ENCODE measurements at regions not wholly inside any gene's neighbourhood (a gene's known extent, or its start where the extent isn't known, plus 50 kb on each side); places are given as distances from the start of the nearest gene placed in this dataset.

DNA sequence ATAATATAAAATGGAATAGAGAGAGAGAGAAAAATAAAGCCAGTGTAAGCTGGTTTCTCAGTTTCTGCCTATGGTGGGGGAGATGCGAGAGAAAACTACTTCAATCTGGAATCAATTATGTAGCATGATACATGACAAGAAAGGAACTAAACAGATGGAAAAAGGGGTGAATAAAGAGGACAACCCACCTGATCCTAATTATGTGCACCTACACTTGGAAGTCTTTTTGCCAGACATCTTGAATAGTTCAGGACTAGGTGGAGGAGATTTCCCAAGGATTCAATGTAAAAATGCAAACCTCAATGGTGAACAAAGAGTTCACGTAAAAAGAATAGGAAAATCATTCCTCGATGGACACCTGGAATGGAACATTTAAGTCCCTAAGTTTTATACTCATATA is 524.4 kb upstream of the RGMA start:
- no peaks in the 10 kb centered on the region for H3K4me1 ChIP-seq (ENCODE audit: low read length)
- H3K4me2 ChIP-seq (ENCODE audit: low read depth, low read length, poor library complexity, severe bottlenecking) = no peak overlapping the region
- no peaks in the 10 kb centered on the region for H3K27me3 ChIP-seq (ENCODE audit: low read length)
- no peaks in the 10 kb centered on the region for H3K9me3 ChIP-seq (ENCODE audit: low read length)
- H3K27ac ChIP-seq (ENCODE audit: low read length) = no peak overlapping the region
- no peak for DNase-seq
- H3K4me3 ChIP-seq (ENCODE audit: low read length) = no peak overlapping the region
- no peaks in the 10 kb centered on the region for H4K20me1 ChIP-seq (ENCODE audit: insufficient read depth, low read depth, low read length)
- H3K36me3 ChIP-seq (ENCODE audit: insufficient read depth, low read length) = no peaks in the 10 kb centered on the region
- H3K79me2 ChIP-seq (ENCODE audit: low read length) = no peaks in the 10 kb centered on the region
- no peak overlapping the region for H3K9ac ChIP-seq (ENCODE audit: low read length)
- H2AFZ ChIP-seq (ENCODE audit: low read length) = no peak overlapping the region
- H3K9me2 ChIP-seq (replicated peaks; ENCODE audit: insufficient read depth, low read length) = no peaks in the 10 kb centered on the region

DNA sequence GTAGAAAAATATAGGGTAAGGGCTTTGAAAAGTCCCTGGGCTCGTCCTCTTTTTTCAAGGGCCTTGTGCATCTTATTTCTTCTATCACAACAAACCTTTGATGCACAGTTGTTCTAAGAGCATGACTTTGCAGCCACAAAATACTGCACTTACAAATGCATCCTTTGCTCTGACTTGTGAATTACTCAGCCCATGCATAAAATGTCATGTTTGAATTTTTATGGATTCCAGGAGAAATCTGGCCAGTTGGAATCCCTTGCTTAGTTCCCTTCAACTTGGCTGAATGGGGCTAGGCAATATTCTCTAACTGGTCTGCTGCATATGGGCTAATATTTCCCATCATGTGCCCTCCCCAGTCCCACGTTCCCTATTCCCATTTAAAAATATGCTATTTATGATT is 523.9 kb upstream of the RGMA start:
- H3K9ac ChIP-seq (ENCODE audit: low read length) = no peak overlapping the region
- no peak overlapping the region for H2AFZ ChIP-seq (ENCODE audit: low read length)
- no peaks in the 10 kb centered on the region for H3K36me3 ChIP-seq (ENCODE audit: insufficient read depth, low read length)
- no peak for DNase-seq
- no peaks in the 10 kb centered on the region for H3K9me2 ChIP-seq (replicated peaks; ENCODE audit: insufficient read depth, low read length)
- no peak overlapping the region for H3K27ac ChIP-seq (ENCODE audit: low read length)
- H3K9me3 ChIP-seq (ENCODE audit: low read length) = no peaks in the 10 kb centered on the region
- no peaks in the 10 kb centered on the region for H3K27me3 ChIP-seq (ENCODE audit: low read length)
- no peaks in the 10 kb centered on the region for H3K4me1 ChIP-seq (ENCODE audit: low read length)
- no peak overlapping the region for H3K4me2 ChIP-seq (ENCODE audit: low read depth, low read length, poor library complexity, severe bottlenecking)
- no peak overlapping the region for H3K4me3 ChIP-seq (ENCODE audit: low read length)
- no peaks in the 10 kb centered on the region for H4K20me1 ChIP-seq (ENCODE audit: insufficient read depth, low read depth, low read length)
- H3K79me2 ChIP-seq (ENCODE audit: low read length) = no peaks in the 10 kb centered on the region

DNA sequence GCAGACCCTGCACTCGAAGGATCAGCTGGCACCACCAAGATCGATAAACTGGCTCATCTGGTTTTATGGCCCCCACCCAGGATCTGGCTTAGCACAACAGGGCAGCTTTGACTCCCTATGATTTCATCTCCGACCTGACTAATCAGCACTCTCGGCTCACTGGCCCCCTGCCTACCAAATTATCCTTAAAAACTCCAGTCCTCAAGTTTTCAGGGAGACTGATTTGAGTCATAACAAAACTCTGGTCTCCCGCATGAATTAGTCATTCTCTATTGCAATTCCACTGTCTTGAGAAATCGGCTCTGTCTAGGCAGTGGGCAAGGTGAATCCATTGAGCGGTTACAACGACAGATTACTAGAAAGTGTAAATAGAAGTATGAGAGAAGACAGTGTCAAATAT is 521.9 kb upstream of the RGMA start:
- Histone ChIP-seq H3K27me3 (ENCODE audit: low read length) (no peaks in the 10 kb centered on the region), H4K20me1 (ENCODE audit: insufficient read depth, low read depth, low read length) (no peaks in the 10 kb centered on the region), H3K9me2 (replicated peaks; ENCODE audit: insufficient read depth, low read length) (no peaks in the 10 kb centered on the region), H3K27ac (ENCODE audit: low read length) (no peak overlapping the region), H3K4me2 (ENCODE audit: low read depth, low read length, poor library complexity, severe bottlenecking) (no peak overlapping the region), H2AFZ (ENCODE audit: low read length) (no peak overlapping the region), H3K36me3 (ENCODE audit: insufficient read depth, low read length) (no peaks in the 10 kb centered on the region), H3K4me1 (ENCODE audit: low read length) (peaks cover 12% of the 10 kb centered on the region), H3K4me3 (ENCODE audit: low read length) (no peak overlapping the region), H3K79me2 (ENCODE audit: low read length) (no peaks in the 10 kb centered on the region), H3K9ac (ENCODE audit: low read length) (no peak overlapping the region), H3K9me3 (ENCODE audit: low read length) (no peaks in the 10 kb centered on the region)
- DNase-seq = no peak

DNA sequence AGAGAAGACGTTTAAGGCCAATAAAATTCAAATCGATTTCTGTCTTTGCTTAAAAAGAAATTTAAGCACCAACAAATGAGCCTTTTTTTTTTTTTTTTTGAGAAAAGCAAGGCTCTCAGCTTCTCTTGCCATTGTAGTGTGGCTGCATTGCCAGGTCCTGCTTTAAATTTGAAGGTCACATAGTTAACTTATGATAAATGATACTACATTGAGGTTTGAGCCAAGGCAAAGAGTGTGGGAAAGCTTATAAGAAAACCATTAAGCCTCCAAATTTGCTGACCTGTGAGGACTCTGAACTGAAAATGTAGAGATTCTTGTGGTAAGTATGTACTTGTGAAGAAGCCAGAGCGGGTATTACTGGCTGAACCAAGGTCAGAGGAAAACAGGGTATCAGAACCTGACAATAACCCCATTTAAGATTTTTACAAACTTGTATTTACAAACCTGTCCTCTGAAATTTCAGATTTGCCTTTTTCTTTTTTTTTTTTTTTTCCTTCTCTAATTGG is 519.7 kb upstream of the RGMA start:
- DNase-seq = no peak
- Histone ChIP-seq H3K4me2 (ENCODE audit: low read depth, low read length, poor library complexity, severe bottlenecking) (no peak overlapping the region), H3K27ac (ENCODE audit: low read length) (no peak overlapping the region), H3K9ac (ENCODE audit: low read length) (no peak overlapping the region), H3K79me2 (ENCODE audit: low read length) (no peaks in the 10 kb centered on the region), H3K4me3 (ENCODE audit: low read length) (no peak overlapping the region), H3K9me3 (ENCODE audit: low read length) (no peaks in the 10 kb centered on the region), H3K9me2 (replicated peaks; ENCODE audit: insufficient read depth, low read length) (no peaks in the 10 kb centered on the region), H4K20me1 (ENCODE audit: insufficient read depth, low read depth, low read length) (no peaks in the 10 kb centered on the region), H2AFZ (ENCODE audit: low read length) (no peak overlapping the region), H3K36me3 (ENCODE audit: insufficient read depth, low read length) (no peaks in the 10 kb centered on the region), H3K27me3 (ENCODE audit: low read length) (no peaks in the 10 kb centered on the region), H3K4me1 (ENCODE audit: low read length) (peaks cover 12% of the 10 kb centered on the region)

DNA sequence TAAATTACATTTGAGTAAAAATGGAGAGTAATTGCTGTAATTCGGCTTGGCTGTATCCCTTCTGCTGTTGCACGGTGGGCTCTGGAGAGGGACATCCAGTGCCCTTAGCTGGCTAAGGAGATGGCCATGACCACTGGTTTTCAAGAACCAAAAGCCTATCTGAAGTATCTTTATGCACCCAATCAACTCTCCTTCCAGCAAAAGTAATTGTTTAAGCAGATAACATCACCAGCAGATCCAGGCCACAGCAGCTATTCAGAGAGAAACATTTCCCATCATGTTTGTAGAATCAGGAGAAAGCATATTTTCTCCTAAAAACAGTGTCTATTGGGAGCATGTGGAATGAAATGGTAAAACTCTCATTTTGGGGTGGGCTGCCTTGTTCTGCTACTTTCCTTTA is 514.5 kb upstream of the RGMA start:
- no peaks in the 10 kb centered on the region for H3K9me3 ChIP-seq (ENCODE audit: low read length)
- no peaks in the 10 kb centered on the region for H3K79me2 ChIP-seq (ENCODE audit: low read length)
- no peak overlapping the region for H3K4me3 ChIP-seq (ENCODE audit: low read length)
- H3K9me2 ChIP-seq (replicated peaks; ENCODE audit: insufficient read depth, low read length) = no peaks in the 10 kb centered on the region
- no peaks in the 10 kb centered on the region for H4K20me1 ChIP-seq (ENCODE audit: insufficient read depth, low read depth, low read length)
- no peak overlapping the region for H3K4me2 ChIP-seq (ENCODE audit: low read depth, low read length, poor library complexity, severe bottlenecking)
- no peak overlapping the region for H3K9ac ChIP-seq (ENCODE audit: low read length)
- H3K36me3 ChIP-seq (ENCODE audit: insufficient read depth, low read length) = no peaks in the 10 kb centered on the region
- DNase-seq = no peak
- H2AFZ ChIP-seq (ENCODE audit: low read length) = no peak overlapping the region
- H3K27ac ChIP-seq (ENCODE audit: low read length) = no peak overlapping the region
- H3K27me3 ChIP-seq (ENCODE audit: low read length) = no peaks in the 10 kb centered on the region
- H3K4me1 ChIP-seq (ENCODE audit: low read length) = peaks cover 15% of the 10 kb centered on the region

DNA sequence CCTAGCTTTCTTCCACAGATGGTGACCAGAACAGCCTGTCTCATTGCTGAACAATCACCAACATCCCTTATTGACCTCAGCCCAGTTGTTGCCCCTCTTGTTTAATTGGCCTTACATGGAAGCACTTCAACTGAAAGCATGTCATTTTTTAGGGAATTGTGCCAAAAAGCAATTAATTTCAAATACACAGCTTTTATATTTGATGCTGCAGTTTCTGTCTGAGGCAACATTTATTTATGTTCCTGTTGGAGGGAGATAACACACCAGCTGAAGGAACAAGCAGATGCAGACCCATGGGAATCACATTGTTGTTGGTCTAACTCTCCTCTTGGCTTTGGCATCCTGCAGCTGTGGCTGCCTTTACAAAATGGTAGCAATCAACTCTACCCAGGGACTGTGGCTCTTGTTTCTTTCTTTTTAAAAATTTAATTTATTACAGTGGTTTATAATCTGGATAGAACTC is 498.1 kb upstream of the RGMA start:
- no peak overlapping the region for H2AFZ ChIP-seq (ENCODE audit: low read length)
- H3K36me3 ChIP-seq (ENCODE audit: insufficient read depth, low read length) = no peaks in the 10 kb centered on the region
- H3K4me1 ChIP-seq (ENCODE audit: low read length) = no peaks in the 10 kb centered on the region
- H3K9me3 ChIP-seq (ENCODE audit: low read length) = no peaks in the 10 kb centered on the region
- H3K27ac ChIP-seq (ENCODE audit: low read length) = no peak overlapping the region
- DNase-seq = no peak
- no peak overlapping the region for H3K9ac ChIP-seq (ENCODE audit: low read length)
- H3K79me2 ChIP-seq (ENCODE audit: low read length) = no peaks in the 10 kb centered on the region
- no peaks in the 10 kb centered on the region for H4K20me1 ChIP-seq (ENCODE audit: insufficient read depth, low read depth, low read length)
- no peaks in the 10 kb centered on the region for H3K9me2 ChIP-seq (replicated peaks; ENCODE audit: insufficient read depth, low read length)
- H3K27me3 ChIP-seq (ENCODE audit: low read length) = no peaks in the 10 kb centered on the region
- no peak overlapping the region for H3K4me3 ChIP-seq (ENCODE audit: low read length)
- H3K4me2 ChIP-seq (ENCODE audit: low read depth, low read length, poor library complexity, severe bottlenecking) = no peak overlapping the region

DNA sequence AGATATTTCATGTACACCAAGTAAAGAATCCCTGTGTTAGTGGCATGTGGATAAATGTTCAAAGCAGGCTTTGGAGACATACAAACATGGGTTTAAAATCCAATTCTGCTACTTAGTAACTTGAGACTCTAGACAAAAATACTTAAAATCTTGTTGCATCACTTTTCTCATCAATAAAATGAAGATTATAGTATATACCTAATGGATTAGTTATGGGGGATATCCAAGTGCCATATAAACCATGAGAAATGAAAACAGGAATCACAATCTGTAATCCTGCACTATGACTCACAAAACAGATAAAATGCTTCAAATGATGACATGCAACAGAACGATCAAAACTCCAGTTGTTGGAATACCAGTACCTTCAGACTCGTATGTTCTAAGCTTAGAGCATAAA is 496.0 kb upstream of the RGMA start:
- no peaks in the 10 kb centered on the region for H3K4me1 ChIP-seq (ENCODE audit: low read length)
- H4K20me1 ChIP-seq (ENCODE audit: insufficient read depth, low read depth, low read length) = no peaks in the 10 kb centered on the region
- H3K4me2 ChIP-seq (ENCODE audit: low read depth, low read length, poor library complexity, severe bottlenecking) = no peak overlapping the region
- no peak overlapping the region for H2AFZ ChIP-seq (ENCODE audit: low read length)
- H3K36me3 ChIP-seq (ENCODE audit: insufficient read depth, low read length) = no peaks in the 10 kb centered on the region
- H3K9ac ChIP-seq (ENCODE audit: low read length) = no peak overlapping the region
- no peak for DNase-seq
- no peak overlapping the region for H3K27ac ChIP-seq (ENCODE audit: low read length)
- no peaks in the 10 kb centered on the region for H3K9me3 ChIP-seq (ENCODE audit: low read length)
- no peak overlapping the region for H3K4me3 ChIP-seq (ENCODE audit: low read length)
- H3K79me2 ChIP-seq (ENCODE audit: low read length) = no peaks in the 10 kb centered on the region
- H3K9me2 ChIP-seq (replicated peaks; ENCODE audit: insufficient read depth, low read length) = no peaks in the 10 kb centered on the region
- H3K27me3 ChIP-seq (ENCODE audit: low read length) = no peaks in the 10 kb centered on the region

DNA sequence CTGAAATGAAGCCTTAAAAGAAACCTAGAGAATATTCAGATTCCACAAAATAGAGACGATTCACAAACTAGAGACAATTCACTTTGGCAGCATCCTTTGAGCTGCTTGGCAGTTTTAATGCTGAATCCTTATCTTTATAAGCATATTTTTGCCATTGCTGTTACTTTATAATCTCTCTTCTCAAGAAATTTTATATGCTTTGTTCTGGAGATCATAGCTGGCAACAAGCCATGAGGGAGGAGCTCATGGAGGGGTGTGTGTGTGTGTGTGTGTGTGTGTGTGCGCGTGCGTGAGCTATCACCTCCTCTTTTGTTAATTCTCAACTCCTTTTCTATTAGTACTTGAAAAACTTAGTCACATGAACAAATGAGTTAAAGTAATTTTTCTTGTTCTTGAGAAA is 495.0 kb upstream of the RGMA start:
- no peaks in the 10 kb centered on the region for H3K79me2 ChIP-seq (ENCODE audit: low read length)
- no peak overlapping the region for H2AFZ ChIP-seq (ENCODE audit: low read length)
- H3K9me2 ChIP-seq (replicated peaks; ENCODE audit: insufficient read depth, low read length) = no peaks in the 10 kb centered on the region
- no peaks in the 10 kb centered on the region for H3K9me3 ChIP-seq (ENCODE audit: low read length)
- no peak overlapping the region for H3K27ac ChIP-seq (ENCODE audit: low read length)
- H3K36me3 ChIP-seq (ENCODE audit: insufficient read depth, low read length) = no peaks in the 10 kb centered on the region
- no peaks in the 10 kb centered on the region for H3K4me1 ChIP-seq (ENCODE audit: low read length)
- DNase-seq = no peak
- H3K4me3 ChIP-seq (ENCODE audit: low read length) = no peak overlapping the region
- no peaks in the 10 kb centered on the region for H3K27me3 ChIP-seq (ENCODE audit: low read length)
- H3K4me2 ChIP-seq (ENCODE audit: low read depth, low read length, poor library complexity, severe bottlenecking) = no peak overlapping the region
- no peak overlapping the region for H3K9ac ChIP-seq (ENCODE audit: low read length)
- H4K20me1 ChIP-seq (ENCODE audit: insufficient read depth, low read depth, low read length) = no peaks in the 10 kb centered on the region

DNA sequence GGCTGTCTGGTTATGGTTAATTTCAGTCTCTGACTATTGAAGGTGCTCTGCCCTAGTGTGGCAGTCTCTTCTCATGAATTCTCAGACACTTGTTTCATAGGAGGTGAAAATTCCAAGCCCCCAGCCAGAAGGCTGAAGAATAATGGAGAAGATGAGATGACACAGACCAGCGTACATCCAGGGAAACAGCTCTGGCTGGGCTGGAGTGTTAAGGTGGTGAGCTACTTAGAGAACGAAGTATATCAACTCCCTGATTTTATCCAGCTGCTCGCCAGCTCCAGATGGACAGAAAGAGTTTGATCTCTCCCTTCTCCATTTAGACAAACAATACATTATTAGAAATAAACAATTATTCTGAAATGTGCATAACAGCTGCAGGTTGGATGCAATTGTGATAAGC is 494.5 kb upstream of the RGMA start:
- no peaks in the 10 kb centered on the region for H3K27me3 ChIP-seq (ENCODE audit: low read length)
- H3K79me2 ChIP-seq (ENCODE audit: low read length) = no peaks in the 10 kb centered on the region
- H3K4me2 ChIP-seq (ENCODE audit: low read depth, low read length, poor library complexity, severe bottlenecking) = no peak overlapping the region
- H2AFZ ChIP-seq (ENCODE audit: low read length) = no peak overlapping the region
- H3K4me1 ChIP-seq (ENCODE audit: low read length) = no peaks in the 10 kb centered on the region
- H3K9me2 ChIP-seq (replicated peaks; ENCODE audit: insufficient read depth, low read length) = no peaks in the 10 kb centered on the region
- no peak overlapping the region for H3K9ac ChIP-seq (ENCODE audit: low read length)
- H3K9me3 ChIP-seq (ENCODE audit: low read length) = no peaks in the 10 kb centered on the region
- H3K4me3 ChIP-seq (ENCODE audit: low read length) = no peak overlapping the region
- no peak overlapping the region for H3K27ac ChIP-seq (ENCODE audit: low read length)
- H3K36me3 ChIP-seq (ENCODE audit: insufficient read depth, low read length) = no peaks in the 10 kb centered on the region
- no peaks in the 10 kb centered on the region for H4K20me1 ChIP-seq (ENCODE audit: insufficient read depth, low read depth, low read length)
- no peak for DNase-seq

All from Karpas-422 (cell line).